Astrocyte (in vitro differentiated cells and primary cell): ENCODE measurements at regions not wholly inside any gene's neighbourhood (a gene's known extent, or its start where the extent isn't known, plus 50 kb on each side); places are given as distances from the start of the nearest gene placed in this dataset.

ENCODE experiments used
- DNase-seq: peaks from one replicate; pipeline ENCODE4 v3.0.0-alpha.2; 2010; ENCODE audit warnings: low read depth
- FAIRE-seq: peaks from 2 replicates; lab custom pipeline; 2011; peaks lifted over from hg19 to GRCh38; lab: Jason Lieb, UNC
- H2AFZ ChIP-seq: 2 replicates; pipeline ENCODE4 v1.6.0; 2012; ENCODE audit warnings: low read depth, low read length, inconsistent platforms
- H3K27ac ChIP-seq: 2 replicates; pipeline ENCODE4 v1.5.1; 2011; ENCODE audit warnings: low read depth, low read length, inconsistent platforms
- H3K27me3 ChIP-seq: 2 replicates; pipeline ENCODE4 v1.6.0; 2011; ENCODE audit warnings: low read length, inconsistent platforms; ENCODE audit not compliant: insufficient read depth
- H3K36me3 ChIP-seq: 2 replicates; pipeline ENCODE4 v1.5.1; 2011; ENCODE audit warnings: low read length, inconsistent platforms; ENCODE audit not compliant: insufficient read depth
- H3K4me1 ChIP-seq: 2 replicates; pipeline ENCODE4 v1.5.1; 2011; ENCODE audit warnings: low read length, inconsistent platforms; ENCODE audit not compliant: insufficient read depth
- H3K4me2 ChIP-seq: 2 replicates; pipeline ENCODE4 v1.6.0; 2012; ENCODE audit warnings: low read length, inconsistent platforms
- H3K4me3 ChIP-seq: 2 replicates; pipeline ENCODE4 v1.5.1; 2011; ENCODE audit warnings: low read depth, mild to moderate bottlenecking, low read length, inconsistent platforms; ENCODE audit not compliant: insufficient read depth
- H3K79me2 ChIP-seq: 2 replicates; pipeline ENCODE4 v1.6.0; 2012; ENCODE audit warnings: mild to moderate bottlenecking, low read length, inconsistent platforms; ENCODE audit not compliant: insufficient read depth
- H3K9ac ChIP-seq: 2 replicates; pipeline ENCODE4 v1.6.0; 2012; ENCODE audit warnings: mild to moderate bottlenecking, low read length, inconsistent platforms
- H3K9me3 ChIP-seq: 2 replicates; pipeline ENCODE4 v1.5.1; 2012; ENCODE audit warnings: low read depth, mild to moderate bottlenecking, low read length, inconsistent platforms; ENCODE audit not compliant: insufficient read depth
- H4K20me1 ChIP-seq: 2 replicates; pipeline ENCODE4 v1.6.0; 2012; ENCODE audit warnings: low read length, inconsistent platforms; ENCODE audit not compliant: insufficient read depth
- H3K27ac Mint-ChIP-seq: one replicate; pipeline ENCODE4 v1.8.0; 2021; ENCODE audit warnings: mild to moderate bottlenecking, mixed read lengths; ENCODE audit not compliant: unreplicated experiment
- H3K27me3 Mint-ChIP-seq: one replicate; pipeline ENCODE4 v1.8.0; 2021; ENCODE audit warnings: low read depth, mixed read lengths; ENCODE audit not compliant: unreplicated experiment
- H3K36me3 Mint-ChIP-seq: one replicate; pipeline ENCODE4 v1.8.0; 2021; ENCODE audit warnings: low read depth, mixed read lengths; ENCODE audit not compliant: unreplicated experiment
- H3K4me1 Mint-ChIP-seq: one replicate; pipeline ENCODE4 v1.8.0; 2021; ENCODE audit warnings: low read depth, mixed read lengths; ENCODE audit not compliant: unreplicated experiment
- H3K4me3 Mint-ChIP-seq: one replicate; pipeline ENCODE4 v1.8.0; 2021; ENCODE audit warnings: mild to moderate bottlenecking, moderate library complexity, mixed read lengths; ENCODE audit not compliant: unreplicated experiment
- H3K9me3 Mint-ChIP-seq: one replicate; pipeline ENCODE4 v1.8.0; 2021; ENCODE audit warnings: mild to moderate bottlenecking, mixed read lengths; ENCODE audit not compliant: unreplicated experiment
- CTCF ChIP-seq: IDR thresholded peaks from 2 replicates; pipeline ENCODE4 v1.5.1; 2011; ENCODE audit warnings: low read depth, mild to moderate bottlenecking, inconsistent platforms, low read length, moderate library complexity; ENCODE audit not compliant: insufficient read depth
- EZH2 ChIP-seq: IDR thresholded peaks from 2 replicates; pipeline ENCODE4 v1.6.1; 2012; ENCODE audit warnings: mild to moderate bottlenecking, low read length, inconsistent platforms; ENCODE audit not compliant: insufficient read depth

GRCh38 chr6:78308025-78308424 is 559.3 kb upstream of the IRAK1BP1 start:
- H3K4me3 ChIP-seq, result no peak overlapping the region
- no peak overlapping the region for H3K4me3 Mint-ChIP-seq
- no peaks in the 10 kb centered on the region for H3K27me3 ChIP-seq
- DNase-seq (no peak), FAIRE-seq (no peak)
- no peak overlapping the region for H3K27ac Mint-ChIP-seq
- H3K27ac ChIP-seq, result no peak overlapping the region
- no peak overlapping the region for H3K9ac ChIP-seq
- H4K20me1 ChIP-seq, result no peaks in the 10 kb centered on the region
- no peaks in the 10 kb centered on the region for H3K27me3 Mint-ChIP-seq
- H3K36me3 Mint-ChIP-seq, result no peaks in the 10 kb centered on the region
- no peaks in the 10 kb centered on the region for H3K4me1 ChIP-seq
- H3K9me3 ChIP-seq, result no peaks in the 10 kb centered on the region
- no peaks in the 10 kb centered on the region for H3K79me2 ChIP-seq
- no peak overlapping the region for H2AFZ ChIP-seq
- H3K36me3 ChIP-seq, result no peaks in the 10 kb centered on the region
- H3K4me2 ChIP-seq, result no peak overlapping the region
- TF ChIP-seq CTCF, result no peak
- no peak for TF ChIP-seq EZH2
- H3K4me1 Mint-ChIP-seq, result no peaks in the 10 kb centered on the region
- H3K9me3 Mint-ChIP-seq, result no peaks in the 10 kb centered on the region

GRCh38 chr6:78322068-78322845 is 545.1 kb upstream of the IRAK1BP1 start:
- Histone ChIP-seq H3K4me1 (no peaks in the 10 kb centered on the region), H3K79me2 (no peaks in the 10 kb centered on the region), H3K36me3 (no peaks in the 10 kb centered on the region), H3K4me3 (no peak overlapping the region), H3K9me3 (no peaks in the 10 kb centered on the region), H4K20me1 (no peaks in the 10 kb centered on the region), H3K27me3 (no peaks in the 10 kb centered on the region), H2AFZ (no peak overlapping the region), H3K9ac (no peak overlapping the region), H3K4me2 (no peak overlapping the region), H3K27ac (no peak overlapping the region)
- no peaks in the 10 kb centered on the region for H3K4me1 Mint-ChIP-seq
- no peaks in the 10 kb centered on the region for H3K9me3 Mint-ChIP-seq
- DNase-seq, result no peak
- H3K27me3 Mint-ChIP-seq, result no peaks in the 10 kb centered on the region
- TF ChIP-seq EZH2 (no peak), CTCF (no peak)
- no peaks in the 10 kb centered on the region for H3K36me3 Mint-ChIP-seq
- no peak overlapping the region for H3K27ac Mint-ChIP-seq
- no peak overlapping the region for H3K4me3 Mint-ChIP-seq
- no peak for FAIRE-seq

- H3K27me3 ChIP-seq, result no peaks in the 10 kb centered on the region
- Mint-ChIP-seq H3K27ac (no peak overlapping the region), H3K9me3 (no peaks in the 10 kb centered on the region), H3K4me1 (no peaks in the 10 kb centered on the region), H3K36me3 (no peaks in the 10 kb centered on the region), H3K27me3 (no peaks in the 10 kb centered on the region), H3K4me3 (no peak overlapping the region)
- no peaks in the 10 kb centered on the region for H3K79me2 ChIP-seq
- H3K4me1 ChIP-seq, result no peaks in the 10 kb centered on the region
- no peak overlapping the region for H3K9ac ChIP-seq
- H3K4me3 ChIP-seq, result no peak overlapping the region
- FAIRE-seq, result no peak
- no peak overlapping the region for H3K4me2 ChIP-seq
- TF ChIP-seq EZH2 (no peak), CTCF (no peak)
- H3K36me3 ChIP-seq, result no peaks in the 10 kb centered on the region
- H2AFZ ChIP-seq, result no peak overlapping the region
- no peak overlapping the region for H3K27ac ChIP-seq
- H4K20me1 ChIP-seq, result no peaks in the 10 kb centered on the region
- DNase-seq, result peak; percentile 25
- no peaks in the 10 kb centered on the region for H3K9me3 ChIP-seq
Measured at GRCh38 chr6:78324213-78324612, 543.1 kb upstream of the IRAK1BP1 start.
